SK-N-SH (cell line): ENCODE measurements at regions not wholly inside any gene's neighbourhood (a gene's known extent, or its start where the extent isn't known, plus 50 kb on each side); places are given as distances from the start of the nearest gene placed in this dataset.

Source experiments
- CTCF ChIA-PET: fragments of 300-600, 350-600 bp; formaldehyde crosslinking; extraction: SDS; loops from one replicate; lab custom pipeline; 2021; lab: Yijun Ruan, JAX
- POLR2A ChIA-PET: fragments of 350-600 bp; sonication (Branson Sonifier 250); formaldehyde crosslinking; extraction: SDS; loops from one replicate; lab custom pipeline; 2020; ENCODE audit warnings: antibody characterized with exemption, inconsistent platforms; lab: Yijun Ruan, JAX
- DNase-seq: peaks from one replicate; pipeline ENCODE4 v3.0.0; 2012
- H2AFZ ChIP-seq: fragments of 200-600 bp; sonication (generic); 2 replicates; pipeline ENCODE4 v1.8.1; 2016; ENCODE audit warnings: antibody characterized with exemption, mild to moderate bottlenecking, low read depth
- H3F3A ChIP-seq: fragments of 200-600 bp; sonication (generic); replicated peaks from 2 replicates; pipeline ENCODE3; 2016; ENCODE audit warnings: antibody characterized with exemption, mild to moderate bottlenecking; ENCODE audit not compliant: insufficient read depth
- H3K27ac ChIP-seq, 2 experiments: fragments of 200-500 bp in 1 of 2; fragments of 200-600 bp in 1 of 2; sonication (Bioruptor generic) in 1 of 2; sonication (generic), shearing (Covaris generic) in 1 of 2; 2 replicates each; pipeline versions ENCODE4 v1.5.1 to v1.6.1; 2014 to 2016; ENCODE audit warnings: low read depth in 2 of 2, inconsistent platforms in 1 of 2, low read length in 1 of 2, mild to moderate bottlenecking in 1 of 2, mixed read lengths in 1 of 2
- H3K27me3 ChIP-seq: fragments of 200-600 bp; sonication (generic), shearing (Covaris generic); 2 replicates; pipeline ENCODE4 v1.6.1; 2016; ENCODE audit warnings: mixed run types; ENCODE audit not compliant: insufficient read depth
- H3K36me3 ChIP-seq, 2 experiments: fragments of 200-500 bp in 1 of 2; fragments of 200-600 bp in 1 of 2; sonication (Bioruptor generic) in 1 of 2; sonication (generic) in 1 of 2; replicated peaks in 1 of 2; 2 replicates each; pipeline versions ENCODE3 to v1.5.1; 2014 to 2016; ENCODE audit warnings: low read length in 1 of 2, mild to moderate bottlenecking in 1 of 2; ENCODE audit not compliant: insufficient read depth in 2 of 2, control insufficient read depth in 1 of 2
- H3K4me1 ChIP-seq, 2 experiments: fragments of 200-500 bp in 1 of 2; fragments of 200-600 bp in 1 of 2; sonication (Bioruptor generic) in 1 of 2; sonication (generic), shearing (Covaris generic) in 1 of 2; 2 replicates each; pipeline versions ENCODE4 v1.5.1 to v1.6.1; 2014 to 2016; ENCODE audit warnings: low read depth in 1 of 2, low read length in 1 of 2, mixed run types in 1 of 2; ENCODE audit not compliant: insufficient read depth in 2 of 2, control insufficient read depth in 1 of 2
- H3K4me2 ChIP-seq: fragments of 200-600 bp; sonication (generic), shearing (Covaris generic); 2 replicates; pipeline ENCODE4 v1.6.1; 2017; ENCODE audit warnings: mixed run types
- H3K4me3 ChIP-seq, 2 experiments: fragments of 200-500 bp in 1 of 2; fragments of 200-600 bp in 1 of 2; sonication (Bioruptor generic) in 1 of 2; sonication (generic), shearing (Covaris generic) in 1 of 2; 2 replicates each; pipeline versions ENCODE4 v1.5.1 to v1.8.1; 2014 to 2016; ENCODE audit warnings: low read depth in 2 of 2, inconsistent platforms in 1 of 2, low read length in 1 of 2, mild to moderate bottlenecking in 1 of 2, mixed read lengths in 1 of 2, moderate library complexity in 1 of 2
- H3K79me2 ChIP-seq: fragments of 200-600 bp; sonication (generic); 2 replicates; pipeline ENCODE4 v1.8.1; 2017; ENCODE audit warnings: mild to moderate bottlenecking; ENCODE audit not compliant: insufficient read depth
- H3K9ac ChIP-seq: fragments of 200-600 bp; sonication (generic); 2 replicates; pipeline ENCODE4 v1.6.1; 2017; ENCODE audit warnings: mixed run types
- H3K9me2 ChIP-seq: fragments of 200-600 bp; sonication (generic); 2 replicates; pipeline ENCODE4 v1.6.1; 2017; ENCODE audit warnings: mixed run types
- H3K9me3 ChIP-seq: fragments of 200-600 bp; sonication (generic); 2 replicates; pipeline ENCODE4 v1.6.1; 2017; ENCODE audit warnings: mixed run types, mild to moderate bottlenecking, moderate library complexity
- H4K20me1 ChIP-seq: fragments of 200-600 bp; sonication (generic); 2 replicates; pipeline ENCODE4 v1.6.1; 2017; ENCODE audit warnings: mild to moderate bottlenecking, mixed run types; ENCODE audit not compliant: insufficient read depth
- CHD2 ChIP-seq: fragments of 150-350 bp; IDR thresholded peaks from 2 replicates; pipeline ENCODE4 v1.6.1; 2018; ENCODE audit warnings: low read length; ENCODE audit not compliant: partially characterized antibody
- EZH2phosphoT487 ChIP-seq: fragments of 200-600 bp; sonication (generic); IDR thresholded peaks from 2 replicates; pipeline ENCODE4 v1.6.1; 2017; ENCODE audit warnings: low read depth, mixed run types, mild to moderate bottlenecking, antibody characterized with exemption, moderate library complexity, borderline replicate concordance
- FOXJ3 ChIP-seq: sonication (generic); formaldehyde crosslinking; IDR thresholded peaks from 2 replicates; pipeline ENCODE4 v1.5.1; 2020; ENCODE audit warnings: mild to moderate bottlenecking, missing genetic modification reagents
- FOXM1 ChIP-seq: IDR thresholded peaks from 2 replicates; pipeline ENCODE4 v1.4.0; 2012; ENCODE audit warnings: low read depth, mild to moderate bottlenecking
- GABPA ChIP-seq: IDR thresholded peaks from 2 replicates; pipeline ENCODE4 v1.4.0; 2012; ENCODE audit warnings: low read depth, mild to moderate bottlenecking
- NFIC ChIP-seq: IDR thresholded peaks from 2 replicates; pipeline ENCODE4 v1.4.0; 2012; ENCODE audit warnings: borderline replicate concordance
- PBX3 ChIP-seq: IDR thresholded peaks from 2 replicates; pipeline ENCODE4; 2012
- RCOR1 ChIP-seq: fragments of 150-350 bp; IDR thresholded peaks from 2 replicates; pipeline ENCODE4 v1.6.1; 2017; ENCODE audit warnings: antibody characterized with exemption, low read length
- RFX5 ChIP-seq: IDR thresholded peaks from 2 replicates; pipeline ENCODE4 v1.6.1; 2012; ENCODE audit warnings: mild to moderate bottlenecking, improper control_type of control experiment, low read length
- SIN3A ChIP-seq: IDR thresholded peaks from 2 replicates; pipeline ENCODE4 v1.6.1; 2012; ENCODE audit warnings: low read depth, mild to moderate bottlenecking, low read length, moderate library complexity, borderline replicate concordance
- SMC3 ChIP-seq: IDR thresholded peaks from 2 replicates; pipeline ENCODE4 v1.6.1; 2012; ENCODE audit warnings: low read depth, low read length, improper control_type of control experiment
- TAF1 ChIP-seq: IDR thresholded peaks from 2 replicates; pipeline ENCODE4 v1.6.1; 2012; ENCODE audit warnings: low read depth, mild to moderate bottlenecking, low read length, moderate library complexity, borderline replicate concordance
- USF2 ChIP-seq: fragments of 150-350 bp; IDR thresholded peaks from 2 replicates; pipeline ENCODE4 v1.6.1; 2017; ENCODE audit warnings: antibody characterized with exemption, low read length, low read depth, borderline replicate concordance
- YY1 ChIP-seq: IDR thresholded peaks from 2 replicates; pipeline ENCODE4 v1.4.0; 2012; ENCODE audit warnings: low read depth, mild to moderate bottlenecking
- ZBTB33 ChIP-seq: IDR thresholded peaks from 2 replicates; pipeline ENCODE4 v1.4.0; 2012; ENCODE audit warnings: low read depth, borderline replicate concordance
- WGBS: methylation state at CpG from one replicate; pipeline ENCODE4 v1.1.6; 2017; ENCODE audit warnings: low lambda C conversion rate; 5-methylcytosine and 5-hydroxymethylcytosine counted together
- TF ChIP-seq, protein P1 (sequence below): IDR thresholded peaks from 2 replicates; pipeline ENCODE4 v1.4.0; 2012; ENCODE audit warnings: low read depth
- TF ChIP-seq, protein P2 (sequence below): fragments of 200-600 bp; sonication (generic); IDR thresholded peaks from 2 replicates; pipeline ENCODE4 v1.6.1; 2017; ENCODE audit warnings: antibody characterized with exemption, mild to moderate bottlenecking, moderate library complexity
- TF ChIP-seq, protein P3 (sequence below): fragments of 150-350 bp; IDR thresholded peaks from 2 replicates; pipeline ENCODE4 v1.6.1; 2016; ENCODE audit warnings: mild to moderate bottlenecking, low read depth, low read length

- CTCF ChIA-PET: interaction anchor here (0.9 to 2.3 kb wide), 4 partner anchors 64 to 959 kb away, joined by 3 to 17 read pairs (median 4); no protein-coding TSS in a partner anchor
- no peak for DNase-seq
- H3K9ac ChIP-seq: no peak overlapping the region
- peaks cover 4% of the 10 kb centered on the region for H3F3A ChIP-seq
- WGBS: 73% methylated on average over 4 of the region's 4 CpGs
- no peak overlapping the region; a peak in 1 of 4 replicates for H3K27ac ChIP-seq
- H3K4me2 ChIP-seq: no peak overlapping the region
- no peaks in the 10 kb centered on the region for H3K9me2 ChIP-seq
- no peak overlapping the region for H2AFZ ChIP-seq
- H3K27me3 ChIP-seq: no peaks in the 10 kb centered on the region; the same call in 1 of the 2 replicates
- H3K4me1 ChIP-seq: peaks cover 0 to 19% of the 10 kb centered on the region in 2 experiments; a peak in 2 of 4 replicates
- TF ChIP-seq PBX3: no peak
- TF ChIP-seq, protein P1, sequence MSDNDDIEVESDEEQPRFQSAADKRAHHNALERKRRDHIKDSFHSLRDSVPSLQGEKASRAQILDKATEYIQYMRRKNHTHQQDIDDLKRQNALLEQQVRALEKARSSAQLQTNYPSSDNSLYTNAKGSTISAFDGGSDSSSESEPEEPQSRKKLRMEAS: no peak
- no peak for TF ChIP-seq SMC3
- TF ChIP-seq ZBTB33: no peak
- TF ChIP-seq, protein P2, sequence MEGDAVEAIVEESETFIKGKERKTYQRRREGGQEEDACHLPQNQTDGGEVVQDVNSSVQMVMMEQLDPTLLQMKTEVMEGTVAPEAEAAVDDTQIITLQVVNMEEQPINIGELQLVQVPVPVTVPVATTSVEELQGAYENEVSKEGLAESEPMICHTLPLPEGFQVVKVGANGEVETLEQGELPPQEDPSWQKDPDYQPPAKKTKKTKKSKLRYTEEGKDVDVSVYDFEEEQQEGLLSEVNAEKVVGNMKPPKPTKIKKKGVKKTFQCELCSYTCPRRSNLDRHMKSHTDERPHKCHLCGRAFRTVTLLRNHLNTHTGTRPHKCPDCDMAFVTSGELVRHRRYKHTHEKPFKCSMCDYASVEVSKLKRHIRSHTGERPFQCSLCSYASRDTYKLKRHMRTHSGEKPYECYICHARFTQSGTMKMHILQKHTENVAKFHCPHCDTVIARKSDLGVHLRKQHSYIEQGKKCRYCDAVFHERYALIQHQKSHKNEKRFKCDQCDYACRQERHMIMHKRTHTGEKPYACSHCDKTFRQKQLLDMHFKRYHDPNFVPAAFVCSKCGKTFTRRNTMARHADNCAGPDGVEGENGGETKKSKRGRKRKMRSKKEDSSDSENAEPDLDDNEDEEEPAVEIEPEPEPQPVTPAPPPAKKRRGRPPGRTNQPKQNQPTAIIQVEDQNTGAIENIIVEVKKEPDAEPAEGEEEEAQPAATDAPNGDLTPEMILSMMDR: no peak
- no peak for TF ChIP-seq GABPA
- no peak for TF ChIP-seq YY1
- no peak for TF ChIP-seq FOXJ3 (CRISPR knock-in tag)
- TF ChIP-seq, protein P3, sequence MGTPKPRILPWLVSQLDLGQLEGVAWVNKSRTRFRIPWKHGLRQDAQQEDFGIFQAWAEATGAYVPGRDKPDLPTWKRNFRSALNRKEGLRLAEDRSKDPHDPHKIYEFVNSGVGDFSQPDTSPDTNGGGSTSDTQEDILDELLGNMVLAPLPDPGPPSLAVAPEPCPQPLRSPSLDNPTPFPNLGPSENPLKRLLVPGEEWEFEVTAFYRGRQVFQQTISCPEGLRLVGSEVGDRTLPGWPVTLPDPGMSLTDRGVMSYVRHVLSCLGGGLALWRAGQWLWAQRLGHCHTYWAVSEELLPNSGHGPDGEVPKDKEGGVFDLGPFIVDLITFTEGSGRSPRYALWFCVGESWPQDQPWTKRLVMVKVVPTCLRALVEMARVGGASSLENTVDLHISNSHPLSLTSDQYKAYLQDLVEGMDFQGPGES: no peak
- no peak for TF ChIP-seq USF2
- TF ChIP-seq RFX5: no peak
- no peak for TF ChIP-seq SIN3A
- TF ChIP-seq RCOR1: no peak
- no peak for TF ChIP-seq TAF1
- TF ChIP-seq CHD2: no peak
- no peak for TF ChIP-seq EZH2phosphoT487
- no peak for TF ChIP-seq NFIC
- no peak for TF ChIP-seq FOXM1
- no peaks in the 10 kb centered on the region for H3K9me3 ChIP-seq
- POLR2A ChIA-PET: interaction anchor here (4.9 kb wide), 1 partner anchor 64 kb away, joined by 50 read pairs; no protein-coding TSS in a partner anchor
- H3K36me3 ChIP-seq: no peaks in the 10 kb centered on the region
- H3K4me3 ChIP-seq: no peak overlapping the region
- no peaks in the 10 kb centered on the region for H3K79me2 ChIP-seq
- H4K20me1 ChIP-seq: no peaks in the 10 kb centered on the region
Measured at GRCh38 chr6:21524201-21524600, 69.3 kb upstream of the SOX4 start.
